Femur (tissue), 1 donor: ENCODE measurements at regions not wholly inside any gene's neighbourhood (a gene's known extent, or its start where the extent isn't known, plus 50 kb on each side); places are given as distances from the start of the nearest gene placed in this dataset.

Experiments
- DNase-seq: peaks from one replicate; pipeline ENCODE4 v3.0.0-alpha.2; 2017

DNA sequence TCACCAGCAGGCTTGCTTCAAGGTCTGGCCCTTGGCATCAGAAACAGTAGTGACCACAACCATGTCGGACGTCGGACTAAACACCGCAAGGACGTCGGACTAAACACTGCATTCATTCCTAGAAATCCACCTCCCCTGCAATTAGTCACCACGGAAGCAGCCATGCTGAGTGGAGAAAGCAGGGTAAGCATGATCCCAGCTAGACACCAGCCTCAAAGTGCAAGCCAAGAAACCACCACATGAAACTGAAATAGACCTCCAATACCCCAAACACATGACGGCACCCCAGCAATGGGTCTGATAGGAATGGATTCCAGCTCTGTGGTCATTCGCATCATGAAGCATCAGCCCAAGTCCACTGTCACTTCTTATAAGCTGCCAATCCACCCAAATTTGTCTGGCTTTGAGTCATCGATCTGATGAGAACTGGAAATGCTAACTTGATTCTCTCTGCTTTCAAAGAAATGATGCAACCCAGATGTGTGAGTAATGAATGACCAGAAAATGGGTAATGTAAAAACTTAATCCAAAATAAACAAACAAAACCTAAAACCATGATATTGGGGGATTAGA lies 348.3 kb upstream of the TMCO5A start:
- peak; percentile 50 for DNase-seq

DNA sequence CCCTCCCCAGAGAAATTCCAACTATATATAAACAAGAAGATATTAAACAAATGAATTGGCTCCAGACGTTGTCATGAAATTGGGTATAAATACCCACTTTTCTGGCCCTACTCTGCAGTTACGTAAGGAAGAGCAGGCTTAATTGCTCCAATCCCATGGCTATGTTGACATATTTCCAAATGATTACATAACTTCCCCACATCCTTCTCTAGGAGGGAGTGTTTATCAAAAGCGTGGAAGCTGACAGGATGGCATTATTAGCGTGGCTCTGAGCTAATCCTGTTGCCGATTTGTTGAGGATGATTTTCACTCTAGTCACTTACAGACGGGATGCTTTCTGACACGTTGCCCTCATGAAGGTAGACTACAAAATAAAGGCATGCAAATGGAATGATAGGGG lies 347.5 kb upstream of the TMCO5A start:
- no peak for DNase-seq

DNA sequence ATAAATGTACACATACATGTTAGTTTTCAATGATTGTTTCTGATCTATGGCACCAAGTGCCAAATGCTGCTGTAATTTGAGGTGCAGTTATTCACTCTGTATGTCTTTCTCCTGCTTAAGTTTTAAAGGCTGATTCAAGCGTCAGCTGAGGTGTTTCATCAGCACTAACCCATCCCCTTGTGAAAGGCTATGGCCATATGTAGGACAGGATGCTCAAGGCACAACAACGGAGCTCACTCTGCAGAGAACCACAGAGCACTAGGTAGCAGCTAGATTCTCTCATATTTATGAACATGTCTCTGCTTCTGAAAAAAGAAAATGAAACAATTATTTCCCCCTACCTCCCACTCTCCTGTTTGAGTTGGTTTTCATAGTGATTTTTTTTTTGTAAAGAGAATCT lies 340.0 kb upstream of the TMCO5A start:
- no peak for DNase-seq

DNA sequence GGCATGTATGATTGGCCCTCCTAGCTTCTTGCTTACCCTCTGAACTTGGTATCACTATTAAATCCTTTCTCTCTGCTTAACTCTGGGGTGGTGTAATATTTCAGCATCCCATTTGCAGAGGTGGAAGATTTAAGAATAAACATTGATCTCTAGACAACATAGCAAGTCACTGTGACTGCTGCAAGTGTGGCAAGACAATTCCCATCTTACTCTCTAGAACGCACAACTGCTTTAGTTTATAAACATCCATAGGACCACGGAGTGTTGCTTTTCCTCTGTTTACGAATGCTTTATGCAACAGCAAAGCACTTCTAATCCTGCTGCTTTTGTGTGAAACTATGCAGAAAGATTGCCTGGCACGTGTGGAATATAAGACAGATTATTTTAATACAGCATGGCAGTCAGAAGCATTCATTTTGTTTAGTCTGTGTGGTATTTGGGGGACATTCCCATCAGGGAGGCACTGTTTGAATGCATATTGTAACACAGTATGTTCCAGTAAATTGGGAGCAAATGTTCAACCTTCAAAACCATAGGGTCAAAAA lies 338.9 kb upstream of the TMCO5A start:
- no peak for DNase-seq

DNA sequence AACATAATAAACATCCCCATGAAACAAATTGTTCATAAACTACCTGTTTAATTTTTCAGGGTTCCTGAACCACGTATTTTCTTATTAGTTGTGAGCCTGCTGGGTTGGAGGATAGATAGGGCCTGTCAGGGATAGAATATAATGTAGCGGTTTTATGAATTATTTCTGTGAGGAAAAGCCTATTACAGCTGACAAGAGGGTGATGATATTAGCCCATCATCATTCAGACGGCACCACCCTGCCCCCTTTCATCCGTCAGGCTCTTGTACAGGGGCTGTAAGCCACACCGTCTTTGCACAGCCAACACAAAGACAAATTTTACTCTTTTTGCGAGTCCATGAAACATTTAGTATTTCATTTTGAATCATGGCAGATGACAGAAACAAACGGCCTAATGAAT lies 335.3 kb upstream of the TMCO5A start:
- no peak for DNase-seq

DNA sequence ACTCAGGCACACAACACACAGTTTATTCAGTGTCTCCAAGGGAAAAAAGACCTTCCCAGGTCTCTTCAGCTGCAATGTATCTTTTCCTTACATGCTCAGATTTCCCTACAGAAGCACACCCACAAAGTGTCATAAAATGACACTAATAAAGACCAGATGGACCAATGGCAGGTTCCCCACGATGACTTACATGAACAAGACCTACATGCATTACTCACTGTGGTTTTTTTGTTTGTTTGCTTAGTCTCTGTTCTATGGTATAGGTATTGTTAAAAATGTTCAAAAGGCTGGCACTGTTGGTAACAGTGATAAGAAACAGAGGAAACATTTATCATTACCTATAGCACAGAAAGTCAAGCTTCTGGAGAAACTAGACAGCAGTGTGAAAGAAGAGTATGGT lies 318.2 kb upstream of the TMCO5A start:
- DNase-seq = no peak

DNA sequence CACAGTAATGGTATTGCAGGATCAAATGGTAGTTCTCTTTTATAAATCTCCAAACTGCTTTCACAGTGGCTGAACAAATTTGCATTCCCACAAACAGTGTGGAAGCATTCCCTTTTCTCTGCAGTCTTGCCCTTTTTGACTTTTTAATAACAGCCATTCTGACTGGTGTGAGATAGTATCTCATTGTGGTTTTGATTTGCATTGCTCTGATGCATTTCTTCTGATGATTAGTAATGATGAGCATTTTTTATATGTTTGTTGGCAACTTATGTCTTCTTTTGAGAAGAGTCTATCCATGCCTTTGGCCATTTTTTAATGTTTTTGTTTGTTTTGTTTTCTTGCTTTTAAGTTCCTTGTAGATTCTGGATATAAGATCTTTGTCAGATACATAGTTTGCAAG lies 316.1 kb upstream of the TMCO5A start:
- DNase-seq = no peak

DNA sequence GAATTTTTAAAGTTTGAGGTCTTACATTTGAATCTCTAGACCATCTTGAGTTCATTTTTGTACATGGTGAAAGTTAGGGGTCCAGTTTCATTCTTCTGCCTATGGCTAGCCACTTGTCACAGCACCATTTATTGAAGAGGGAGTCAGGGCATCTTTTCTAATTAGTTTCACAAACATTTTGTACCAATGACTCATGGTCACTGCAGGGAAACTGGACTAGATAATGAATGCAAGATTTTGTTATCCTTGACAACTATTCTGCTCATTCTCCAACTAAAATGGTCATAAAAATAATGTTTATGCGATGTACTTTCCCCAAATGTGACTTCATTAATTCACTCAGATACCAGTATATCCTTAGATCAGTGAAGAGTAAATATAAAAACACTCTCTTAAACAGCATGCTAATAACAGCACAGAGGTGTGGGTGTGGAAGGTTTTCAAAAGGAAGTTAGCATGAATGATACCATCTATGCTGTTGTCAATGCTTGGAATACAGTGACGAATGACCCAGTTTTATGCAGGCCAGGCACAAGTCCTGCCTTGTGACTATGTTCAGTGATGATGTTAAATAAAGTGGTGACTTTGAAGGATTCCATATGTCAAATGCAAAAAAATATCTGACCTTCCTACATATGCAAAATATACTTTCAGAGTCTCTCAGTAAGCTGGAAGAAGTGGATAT lies 314.9 kb upstream of the TMCO5A start:
- DNase-seq = no peak

DNA sequence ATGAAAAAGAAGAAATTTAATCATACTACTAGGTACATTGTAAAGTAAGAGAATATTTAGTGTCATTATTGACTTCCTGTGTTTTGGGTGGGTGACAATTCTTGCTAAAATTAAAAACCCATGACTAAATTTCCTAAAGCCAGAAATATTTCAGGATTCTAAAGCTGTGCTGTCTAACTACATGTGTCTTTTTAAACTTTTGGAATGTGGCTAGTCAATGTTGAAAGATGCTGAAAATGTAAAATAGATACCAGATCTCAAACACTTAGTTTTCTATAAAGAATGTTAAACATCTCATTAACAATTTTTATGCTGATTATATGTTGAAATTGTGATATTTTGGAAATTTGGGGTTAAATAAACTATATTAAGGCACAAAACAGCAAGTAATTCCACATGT lies 308.9 kb upstream of the TMCO5A start:
- DNase-seq = no peak

DNA sequence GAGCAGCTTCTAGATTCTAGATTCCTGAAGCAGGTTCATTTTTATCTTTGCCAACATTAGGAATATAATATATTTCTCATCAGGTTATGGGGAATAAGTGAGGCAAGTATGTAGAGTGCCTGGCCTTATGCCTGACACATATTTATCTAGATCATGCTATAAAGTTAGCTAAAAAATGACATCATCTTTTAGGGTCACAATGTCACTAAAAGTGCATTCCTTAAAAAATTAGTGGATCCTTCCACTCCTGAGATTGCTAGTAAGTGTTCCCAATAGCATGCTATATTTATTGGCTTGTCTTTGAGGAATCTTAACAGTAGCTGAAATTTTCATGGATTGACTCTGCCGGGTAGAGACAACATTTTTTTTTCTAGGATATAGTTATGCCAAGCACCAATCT lies 305.9 kb upstream of the TMCO5A start:
- DNase-seq = no peak

DNA sequence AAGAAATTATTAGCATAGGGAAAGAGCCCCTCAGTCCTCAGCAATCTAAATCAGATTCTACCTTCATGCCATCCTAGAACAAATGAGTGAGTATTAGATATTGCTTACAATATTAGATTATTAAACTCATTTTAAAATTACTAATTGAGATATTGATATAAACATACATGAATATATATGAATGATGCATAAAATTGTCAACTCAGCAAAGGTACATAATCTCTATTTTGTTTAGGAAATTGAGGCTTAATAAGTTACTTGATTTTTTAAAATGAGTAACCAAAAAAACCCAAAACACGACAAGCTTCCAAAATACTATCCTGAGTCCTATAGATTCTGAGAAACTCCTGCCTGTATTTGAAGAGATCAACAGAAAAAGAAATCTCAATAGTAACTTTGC lies 297.7 kb upstream of the TMCO5A start:
- DNase-seq = no peak

DNA sequence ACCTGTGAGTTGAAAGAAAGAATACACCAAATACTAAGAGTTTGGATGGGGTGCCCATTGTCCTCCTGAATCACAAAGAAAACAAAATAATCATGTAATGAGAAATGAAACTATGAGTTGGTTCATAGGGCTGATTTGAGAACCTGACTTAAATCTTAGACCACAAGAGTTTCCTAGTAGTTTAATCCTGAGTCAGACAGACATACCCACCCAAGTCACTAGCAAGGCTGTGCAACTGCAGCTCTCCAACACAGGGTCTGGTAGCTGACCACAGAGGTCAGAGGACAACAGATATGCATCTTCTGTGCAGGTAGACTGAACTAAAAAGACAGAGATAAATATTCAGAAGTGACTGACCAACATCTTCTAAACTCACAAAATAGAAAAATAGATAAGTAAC lies 296.3 kb upstream of the TMCO5A start:
- DNase-seq = no peak

DNA sequence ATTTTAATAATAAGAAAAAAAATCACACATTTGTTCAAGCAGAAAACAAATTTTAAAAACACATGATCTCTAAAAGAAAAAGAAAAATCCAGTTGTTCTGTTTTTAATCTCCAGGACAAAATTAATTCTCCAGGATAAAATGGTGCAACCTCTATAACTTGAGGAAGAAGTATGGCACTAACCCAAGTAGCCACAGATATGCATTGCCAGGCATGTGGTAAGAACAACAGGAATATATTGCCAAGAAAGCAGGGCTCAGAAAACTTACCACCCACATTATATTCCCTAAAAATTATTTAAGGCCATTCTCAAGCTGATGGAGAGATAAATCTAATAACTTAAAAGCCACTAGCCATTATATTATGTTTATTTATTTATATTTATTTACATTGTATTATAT lies 295.7 kb upstream of the TMCO5A start:
- DNase-seq = no peak

DNA sequence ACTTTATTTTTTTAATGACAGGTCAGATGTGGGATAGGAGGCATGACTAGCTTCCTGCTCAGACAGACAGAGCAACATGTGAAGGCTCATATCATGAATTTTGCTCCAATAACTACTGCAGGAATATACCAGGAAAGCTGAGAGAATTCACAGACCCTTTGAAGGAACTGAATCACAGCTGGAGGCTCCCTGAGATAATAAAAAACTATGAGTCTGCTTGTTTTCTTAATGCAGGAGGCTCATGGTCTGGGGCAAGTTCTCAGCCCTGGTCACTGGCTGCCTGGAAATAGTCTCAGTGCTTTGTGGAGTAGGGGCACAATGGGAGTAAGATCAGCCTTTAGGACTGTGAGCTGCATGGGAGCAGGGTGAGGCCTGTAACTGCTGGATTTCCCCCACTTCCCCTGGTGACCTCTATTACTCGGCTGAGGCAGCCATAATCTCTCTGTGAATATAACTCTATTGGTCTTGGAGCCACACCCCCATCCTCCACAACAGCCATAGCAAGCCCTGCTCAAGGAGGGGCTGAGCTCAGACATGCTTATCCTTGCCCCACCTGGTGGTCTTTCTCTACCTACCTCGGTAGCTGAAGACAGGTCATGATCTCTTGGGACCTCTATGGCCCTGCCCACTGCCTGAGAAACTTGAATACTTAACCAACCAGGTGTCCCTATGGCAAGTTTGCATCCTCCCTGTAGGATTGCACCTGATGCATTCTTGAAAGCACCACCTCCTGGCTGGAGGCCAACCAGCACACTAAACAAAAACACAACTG lies 281.6 kb upstream of the TMCO5A start:
- DNase-seq = no peak

DNA sequence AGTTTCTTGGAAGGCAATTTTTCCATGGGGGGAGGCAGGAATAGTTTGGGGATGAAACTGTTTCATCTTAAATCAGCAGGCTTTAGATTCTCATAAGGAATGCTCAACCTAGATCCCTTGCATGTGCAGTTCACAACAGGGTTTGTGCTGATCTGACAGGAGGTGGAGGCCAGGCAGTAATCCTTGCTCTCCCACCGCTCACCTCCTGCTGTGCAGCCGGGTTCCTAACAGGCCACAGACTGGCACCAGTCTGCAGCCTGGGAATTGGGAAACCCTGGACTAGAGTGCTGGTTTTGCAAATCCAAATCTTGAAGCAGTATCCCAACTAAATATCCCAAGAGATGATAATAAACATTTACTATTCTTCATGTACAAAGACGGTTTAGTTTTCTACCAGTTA lies 256.3 kb upstream of the TMCO5A start:
- no peak for DNase-seq

DNA sequence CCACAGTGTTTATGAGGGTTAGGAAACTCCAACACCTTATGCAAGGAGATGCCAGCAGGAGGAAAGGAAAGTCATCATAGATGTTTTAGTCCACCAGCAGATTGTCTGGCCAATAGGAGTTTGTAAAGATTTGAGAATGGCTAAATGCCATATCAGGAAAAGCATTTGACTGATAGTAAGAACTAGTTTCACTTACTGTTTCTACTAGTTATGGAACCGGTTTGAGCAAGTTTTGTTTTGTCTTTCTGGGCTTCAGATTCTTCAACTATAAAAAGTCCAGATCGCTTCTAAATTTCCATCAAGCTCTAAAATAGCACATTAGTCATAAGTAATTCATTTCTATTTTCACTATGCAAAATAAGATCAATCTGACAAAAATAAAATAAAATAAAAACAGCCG lies 254.8 kb upstream of the TMCO5A start:
- DNase-seq = no peak

DNA sequence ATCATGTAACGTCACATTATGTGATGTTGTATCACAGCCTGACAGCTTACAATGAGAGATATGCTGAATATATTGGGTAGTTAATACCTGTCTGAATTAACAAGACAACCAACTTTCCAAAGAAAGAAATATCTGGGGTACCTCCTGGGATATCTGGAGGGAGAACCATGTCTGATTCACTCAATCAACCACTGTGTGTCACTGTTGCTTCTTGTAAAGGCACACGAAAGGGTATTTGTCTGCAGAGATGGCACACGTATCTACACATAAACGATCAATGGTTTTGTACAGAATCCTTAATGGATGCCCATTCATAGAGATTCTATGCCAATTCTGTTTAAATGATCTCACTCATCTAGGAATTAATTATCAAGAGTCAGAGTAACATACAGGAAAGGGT lies 252.1 kb upstream of the TMCO5A start:
- DNase-seq = no peak

DNA sequence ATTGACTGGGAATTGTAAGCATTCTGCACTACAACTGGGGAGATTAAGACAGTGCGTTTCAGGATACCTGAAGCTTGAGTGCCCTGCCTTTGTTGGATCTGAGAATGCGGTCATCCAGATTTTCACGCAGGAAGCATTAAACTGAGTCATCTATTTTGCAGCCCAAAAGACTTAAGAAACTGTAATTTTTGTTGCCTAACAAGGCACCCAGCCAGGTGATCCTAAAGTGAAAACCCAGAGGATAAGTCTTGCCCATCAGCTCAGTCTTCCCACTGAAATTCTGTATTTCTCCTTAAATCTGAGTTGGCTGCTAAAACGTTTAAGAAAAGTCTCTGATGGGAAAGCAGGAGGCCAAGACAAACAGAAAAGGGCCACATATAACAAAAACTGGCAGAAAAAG lies 242.5 kb upstream of the TMCO5A start:
- peak; percentile 34 for DNase-seq

DNA sequence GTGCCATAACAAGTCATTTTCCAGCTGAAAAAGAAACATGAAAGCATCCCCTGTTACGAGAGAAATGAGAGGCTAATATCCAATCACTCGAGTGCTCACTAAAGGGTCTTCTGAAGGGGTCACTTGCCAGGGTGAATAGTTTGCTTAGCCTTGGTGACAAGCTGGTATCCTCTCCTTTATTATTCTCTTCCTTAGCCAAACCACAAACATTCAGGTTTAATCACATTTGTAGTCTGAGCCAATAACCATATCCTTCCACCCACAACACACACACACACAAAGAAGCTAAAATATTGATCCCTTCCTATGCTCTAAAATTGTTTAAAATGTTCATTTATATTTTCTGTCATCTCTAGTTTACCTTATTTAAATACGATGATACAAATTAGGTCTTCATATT lies 240.5 kb upstream of the TMCO5A start:
- DNase-seq = no peak

DNA sequence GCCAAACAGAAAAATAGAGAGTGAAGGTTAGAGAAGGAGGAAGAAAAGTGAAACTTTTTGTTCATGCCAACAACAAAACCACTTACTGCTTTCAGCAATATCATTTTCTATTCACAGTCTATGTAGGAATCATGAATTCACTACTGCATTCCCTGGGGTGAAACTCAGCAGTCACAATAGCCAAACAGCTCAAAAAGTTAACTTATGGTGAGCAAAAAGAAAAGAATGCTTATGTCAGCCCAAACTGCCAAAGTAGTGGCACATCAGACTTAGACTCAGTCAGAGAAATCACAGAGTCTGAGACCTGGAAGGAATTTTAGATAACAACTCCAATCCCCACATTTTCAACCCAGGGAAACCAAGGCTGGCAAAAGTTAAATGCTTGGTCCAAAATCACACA lies 238.7 kb upstream of the TMCO5A start:
- no peak for DNase-seq

DNA sequence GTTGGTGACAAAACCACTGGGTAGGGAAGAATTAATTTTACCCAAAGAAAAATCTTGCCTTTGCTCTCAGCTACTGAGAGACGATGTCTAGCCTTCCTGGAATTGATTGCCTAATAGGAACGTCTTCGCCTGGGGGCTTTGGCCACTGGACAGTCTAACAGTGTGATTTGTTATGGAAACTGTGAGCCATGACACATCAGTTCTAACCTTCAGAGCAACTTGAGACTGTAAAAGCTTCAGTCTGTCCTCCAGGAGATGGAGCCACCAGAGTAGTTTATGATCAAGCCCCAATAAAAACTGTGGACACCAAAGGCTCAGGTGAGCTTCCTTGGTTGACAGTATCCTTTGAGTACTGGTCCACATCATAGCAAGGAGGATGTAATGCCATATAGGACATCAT lies 235.8 kb upstream of the TMCO5A start:
- DNase-seq = no peak

DNA sequence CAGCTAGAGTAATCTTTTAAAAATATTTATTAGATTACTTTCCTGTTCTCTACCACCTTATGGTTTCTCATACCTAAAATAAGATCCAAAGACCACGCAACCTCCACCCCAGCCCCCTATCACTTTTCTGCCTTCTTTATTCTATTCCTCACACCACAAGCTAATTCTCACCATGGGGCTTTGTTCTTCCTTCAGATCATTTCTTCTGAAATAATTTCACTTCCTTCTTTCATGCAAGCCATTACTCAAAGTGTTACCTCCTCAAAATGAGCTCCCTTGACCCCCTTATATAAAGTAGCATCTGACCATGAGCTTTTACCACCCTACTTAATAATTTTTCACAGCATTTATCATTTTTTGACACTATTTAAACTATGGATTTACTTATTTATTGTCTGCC lies 233.2 kb upstream of the TMCO5A start:
- no peak for DNase-seq

DNA sequence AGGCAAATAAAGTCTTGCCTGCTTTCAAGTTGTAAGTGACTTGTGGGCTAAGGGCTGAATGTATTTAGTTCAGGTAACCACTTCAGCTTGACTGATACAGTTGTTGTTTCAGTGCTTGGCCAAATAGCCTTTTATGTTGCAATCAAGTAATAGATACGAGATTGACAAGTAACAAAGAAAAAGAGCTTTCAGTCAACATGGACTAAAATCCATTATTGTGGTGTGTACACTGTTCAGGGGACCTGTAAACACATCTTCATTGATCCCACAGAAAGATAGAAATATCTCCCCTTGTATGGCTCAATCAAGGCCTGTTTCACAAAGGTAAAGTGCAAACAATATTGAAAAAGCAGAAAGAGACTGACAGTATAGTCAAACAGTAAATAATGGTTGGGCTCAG lies 224.8 kb upstream of the TMCO5A start:
- DNase-seq = no peak

DNA sequence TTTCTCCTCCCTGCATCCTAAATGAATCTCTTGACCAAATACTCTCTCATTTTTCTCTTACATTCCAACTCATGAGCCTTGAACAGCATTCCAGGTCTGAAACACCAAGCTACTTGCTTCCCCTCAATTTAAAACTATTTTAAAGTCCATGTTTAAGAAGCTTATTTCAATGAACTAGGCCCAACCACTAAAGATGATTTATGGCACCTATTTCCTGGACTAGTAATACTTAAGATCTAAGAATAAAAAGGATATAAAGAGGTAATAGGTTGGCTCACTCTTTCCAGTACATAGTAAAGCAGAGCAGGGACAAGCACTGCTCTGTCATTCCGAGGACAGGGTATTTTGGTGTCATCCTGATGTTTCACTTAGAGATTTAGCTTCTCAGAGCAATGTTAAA lies 219.3 kb upstream of the TMCO5A start:
- DNase-seq = no peak
